ENCODE measurements at regions not wholly inside any gene's neighbourhood (a gene's known extent, or its start where the extent isn't known, plus 50 kb on each side); places are given as distances from the start of the nearest gene placed in this dataset.

- Histone ChIP-seq H3K27ac (replicated peaks) (no peak overlapping the region), H3K27me3 (ENCODE audit: insufficient read depth, poor library complexity, severe bottlenecking) (no peaks in the 10 kb centered on the region), H3K4me3 (replicated peaks; ENCODE audit: insufficient read depth, low read length) (no peak overlapping the region)
- DNase-seq (ENCODE audit: low read depth in 1 of 2, low spot score in 1 of 2): no peak
- no peak for TF ChIP-seq REST (IDR thresholded peaks at IDR 0.05; ENCODE audit: insufficient replicate concordance, low read depth)
- TF ChIP-seq POLR2AphosphoS5 (IDR thresholded peaks at IDR 0.05; ENCODE audit: low read depth): no peak
- no peak for TF ChIP-seq CTCF (IDR thresholded peaks at IDR 0.05; ENCODE audit: insufficient read depth, low read length)
- no peak for TF ChIP-seq GABPA (IDR thresholded peaks at IDR 0.05; ENCODE audit: low read depth)
- no peak for TF ChIP-seq SPI1 (IDR thresholded peaks at IDR 0.05; ENCODE audit: borderline replicate concordance, low read depth)
Observed at GRCh38 chr4:115361781-115362180, 248.4 kb upstream of the NDST4 start.

- no peak for DNase-seq (ENCODE audit: low read depth in 1 of 2, low spot score in 1 of 2)
- no peak overlapping the region for H3K27ac ChIP-seq (replicated peaks)
- TF ChIP-seq SPI1 (IDR thresholded peaks at IDR 0.05; ENCODE audit: borderline replicate concordance, low read depth) (no peak), CTCF (IDR thresholded peaks at IDR 0.05; ENCODE audit: insufficient read depth, low read length) (no peak), REST (IDR thresholded peaks at IDR 0.05; ENCODE audit: insufficient replicate concordance, low read depth) (no peak)
- H3K27me3 ChIP-seq (ENCODE audit: insufficient read depth, poor library complexity, severe bottlenecking): no peaks in the 10 kb centered on the region
- no peak overlapping the region for H3K4me3 ChIP-seq (replicated peaks; ENCODE audit: insufficient read depth, low read length)
Observed at GRCh38 chr4:115360431-115360830, 247.0 kb upstream of the NDST4 start.

GRCh38 chr4:115357776-115358175 is 244.4 kb upstream of the NDST4 start:
- Histone ChIP-seq H3K27ac (replicated peaks) (no peak overlapping the region), H3K4me3 (replicated peaks; ENCODE audit: insufficient read depth, low read length) (no peak overlapping the region), H3K27me3 (ENCODE audit: insufficient read depth, poor library complexity, severe bottlenecking) (no peaks in the 10 kb centered on the region)
- no peak for DNase-seq (ENCODE audit: low read depth in 1 of 2, low spot score in 1 of 2)
- TF ChIP-seq GABPA (IDR thresholded peaks at IDR 0.05; ENCODE audit: low read depth): no peak

GRCh38 chr4:115356176-115356575 is 242.8 kb upstream of the NDST4 start:
- H3K27ac ChIP-seq (replicated peaks): no peak overlapping the region
- DNase-seq (ENCODE audit: low read depth in 1 of 2, low spot score in 1 of 2): no peak
- H3K4me3 ChIP-seq (replicated peaks; ENCODE audit: insufficient read depth, low read length): no peak overlapping the region
- H3K27me3 ChIP-seq (ENCODE audit: insufficient read depth, poor library complexity, severe bottlenecking): no peaks in the 10 kb centered on the region
- TF ChIP-seq GABPA (IDR thresholded peaks at IDR 0.05; ENCODE audit: low read depth) (no peak), REST (IDR thresholded peaks at IDR 0.05; ENCODE audit: insufficient replicate concordance, low read depth) (no peak), SPI1 (IDR thresholded peaks at IDR 0.05; ENCODE audit: borderline replicate concordance, low read depth) (no peak), POLR2AphosphoS5 (IDR thresholded peaks at IDR 0.05; ENCODE audit: low read depth) (no peak), CTCF (IDR thresholded peaks at IDR 0.05; ENCODE audit: insufficient read depth, low read length) (no peak)

All from HL-60 (cell line).